PFSK-1 (cell line): ENCODE measurements at regions not wholly inside any gene's neighbourhood (a gene's known extent, or its start where the extent isn't known, plus 50 kb on each side); places are given as distances from the start of the nearest gene placed in this dataset.

ENCODE experiments used
- FOXP2 ChIP-seq: optimal IDR thresholded peaks from 2 replicates; pipeline ENCODE3; 2011; ENCODE audit warnings: borderline replicate concordance, control low read depth, inconsistent platforms; ENCODE audit not compliant: insufficient read depth; ENCODE audit errors: extremely low read length, extremely low read depth
- POLR2AphosphoS5 ChIP-seq: IDR thresholded peaks from 2 replicates; pipeline ENCODE4 v1.6.1; 2012; ENCODE audit warnings: low read depth, mild to moderate bottlenecking, control low read depth, low read length, moderate library complexity
- REST ChIP-seq, 2 experiments: IDR thresholded peaks; 2 replicates each; pipeline versions ENCODE4 v1.6.1 to v1.8.0; 2011 to 2012; ENCODE audit warnings: low read depth in 2 of 2, low read length in 2 of 2, control low read depth in 1 of 2, inconsistent platforms in 1 of 2, mild to moderate bottlenecking in 1 of 2, moderate library complexity in 1 of 2; ENCODE audit not compliant: insufficient read depth in 1 of 2
- SIN3A ChIP-seq: IDR thresholded peaks from 2 replicates; pipeline ENCODE4 v1.6.1; 2012; ENCODE audit warnings: mild to moderate bottlenecking, low read length, moderate library complexity, borderline replicate concordance; ENCODE audit not compliant: insufficient read depth
- TAF1 ChIP-seq: IDR thresholded peaks from 2 replicates; pipeline ENCODE4 v1.6.1; 2012; ENCODE audit warnings: low read length, control low read depth, borderline replicate concordance; ENCODE audit not compliant: insufficient read depth

GRCh38 chr4:123017636-123018395 is 95.4 kb upstream of the NUDT6 start:
- TF ChIP-seq SIN3A (no peak), REST (IDR thresholded peaks at IDR 0.05; ENCODE audit: insufficient read depth in 1 of 2, low read depth in 2 of 2, low read length in 2 of 2) (no peak), TAF1 (no peak), FOXP2 (no peak), POLR2AphosphoS5 (no peak)

- TF ChIP-seq SIN3A, result no peak
- no peak for TF ChIP-seq FOXP2
- TF ChIP-seq POLR2AphosphoS5, result no peak
- no peak for TF ChIP-seq TAF1
- no peak for TF ChIP-seq REST (IDR thresholded peaks at IDR 0.05; ENCODE audit: insufficient read depth in 1 of 2, low read depth in 2 of 2, low read length in 2 of 2)
These were observed 96.0 kb upstream of the NUDT6 start for GRCh38 chr4:123018396-123018775.

- TF ChIP-seq FOXP2, result no peak
- no peak for TF ChIP-seq REST (IDR thresholded peaks at IDR 0.05; ENCODE audit: insufficient read depth in 1 of 2, low read depth in 2 of 2, low read length in 2 of 2)
- TF ChIP-seq TAF1, result no peak
- no peak for TF ChIP-seq POLR2AphosphoS5
- TF ChIP-seq SIN3A, result no peak
These were observed 97.9 kb upstream of the NUDT6 start for GRCh38 chr4:123020285-123020684.

- TF ChIP-seq TAF1, result no peak
- TF ChIP-seq REST (IDR thresholded peaks at IDR 0.05; ENCODE audit: insufficient read depth in 1 of 2, low read depth in 2 of 2, low read length in 2 of 2), result no peak
- TF ChIP-seq FOXP2, result no peak
- no peak for TF ChIP-seq SIN3A
- TF ChIP-seq POLR2AphosphoS5, result no peak
These were observed 101.2 kb upstream of the NUDT6 start for GRCh38 chr4:123023647-123024046.

GRCh38 chr4:123024710-123025109 is 102.3 kb upstream of the NUDT6 start:
- TF ChIP-seq TAF1 (no peak), FOXP2 (no peak), POLR2AphosphoS5 (no peak), REST (IDR thresholded peaks at IDR 0.05; ENCODE audit: insufficient read depth in 1 of 2, low read depth in 2 of 2, low read length in 2 of 2) (no peak), SIN3A (no peak)
